ENCODE measurements at regions not wholly inside any gene's neighbourhood (a gene's known extent, or its start where the extent isn't known, plus 50 kb on each side); places are given as distances from the start of the nearest gene placed in this dataset.

DNA sequence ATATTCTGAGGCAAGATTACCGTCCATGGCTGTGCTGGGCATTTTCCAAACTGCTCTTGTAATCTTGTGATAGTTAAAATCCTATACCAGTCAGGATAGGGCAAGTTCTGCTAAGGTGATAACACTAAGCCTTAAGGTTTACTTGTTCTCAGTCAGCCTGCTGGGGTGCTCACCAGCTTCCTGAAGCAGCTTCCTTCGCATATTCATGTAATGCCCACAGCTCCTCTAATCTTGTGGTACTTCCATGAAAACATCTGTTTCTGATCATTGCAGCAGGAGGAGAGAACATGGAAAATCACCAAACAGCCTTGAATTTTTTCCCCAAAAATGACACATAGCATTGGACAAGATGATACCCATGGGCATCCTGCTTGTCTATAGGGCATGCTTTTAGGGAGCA is 473.2 kb downstream of the MED10 start:
- TF ChIP-seq, protein P1, sequence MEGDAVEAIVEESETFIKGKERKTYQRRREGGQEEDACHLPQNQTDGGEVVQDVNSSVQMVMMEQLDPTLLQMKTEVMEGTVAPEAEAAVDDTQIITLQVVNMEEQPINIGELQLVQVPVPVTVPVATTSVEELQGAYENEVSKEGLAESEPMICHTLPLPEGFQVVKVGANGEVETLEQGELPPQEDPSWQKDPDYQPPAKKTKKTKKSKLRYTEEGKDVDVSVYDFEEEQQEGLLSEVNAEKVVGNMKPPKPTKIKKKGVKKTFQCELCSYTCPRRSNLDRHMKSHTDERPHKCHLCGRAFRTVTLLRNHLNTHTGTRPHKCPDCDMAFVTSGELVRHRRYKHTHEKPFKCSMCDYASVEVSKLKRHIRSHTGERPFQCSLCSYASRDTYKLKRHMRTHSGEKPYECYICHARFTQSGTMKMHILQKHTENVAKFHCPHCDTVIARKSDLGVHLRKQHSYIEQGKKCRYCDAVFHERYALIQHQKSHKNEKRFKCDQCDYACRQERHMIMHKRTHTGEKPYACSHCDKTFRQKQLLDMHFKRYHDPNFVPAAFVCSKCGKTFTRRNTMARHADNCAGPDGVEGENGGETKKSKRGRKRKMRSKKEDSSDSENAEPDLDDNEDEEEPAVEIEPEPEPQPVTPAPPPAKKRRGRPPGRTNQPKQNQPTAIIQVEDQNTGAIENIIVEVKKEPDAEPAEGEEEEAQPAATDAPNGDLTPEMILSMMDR (IDR thresholded peaks at IDR 0.05; ENCODE audit: partially characterized antibody, unreplicated experiment): no peak
- Mint-ChIP-seq H3K4me3 (ENCODE audit: unreplicated experiment) (no peak overlapping the region), H3K36me3 (ENCODE audit: unreplicated experiment) (no peaks in the 10 kb centered on the region), H3K27ac (ENCODE audit: unreplicated experiment) (no peak overlapping the region), H3K4me1 (ENCODE audit: low read depth, unreplicated experiment) (no peaks in the 10 kb centered on the region), H3K9me3 (ENCODE audit: unreplicated experiment) (no peaks in the 10 kb centered on the region), H3K27me3 (ENCODE audit: unreplicated experiment) (no peaks in the 10 kb centered on the region)
- no peak for DNase-seq

DNA sequence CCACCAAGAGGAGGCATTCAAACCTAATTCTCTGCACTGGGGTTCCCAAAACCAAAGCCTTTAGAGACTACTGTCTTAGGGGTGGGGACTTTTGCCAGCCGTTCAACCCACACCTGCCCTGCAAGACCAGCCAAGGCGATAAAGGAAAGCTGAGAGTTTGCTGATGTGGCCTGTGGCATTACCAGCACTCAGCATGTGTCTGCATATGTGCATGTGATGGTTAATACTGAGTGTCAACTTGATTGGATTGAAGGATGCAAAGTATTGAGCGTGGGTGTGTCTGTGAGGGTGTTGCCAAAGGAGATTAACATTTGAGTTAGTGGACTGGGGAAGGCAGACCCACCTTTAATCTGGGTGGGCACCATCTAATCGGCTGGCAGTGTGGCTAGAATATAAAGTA is 474.2 kb downstream of the MED10 start:
- Mint-ChIP-seq H3K27ac (ENCODE audit: unreplicated experiment) (no peak overlapping the region), H3K9me3 (ENCODE audit: unreplicated experiment) (no peaks in the 10 kb centered on the region), H3K4me1 (ENCODE audit: low read depth, unreplicated experiment) (no peaks in the 10 kb centered on the region), H3K27me3 (ENCODE audit: unreplicated experiment) (no peaks in the 10 kb centered on the region), H3K4me3 (ENCODE audit: unreplicated experiment) (no peak overlapping the region), H3K36me3 (ENCODE audit: unreplicated experiment) (no peaks in the 10 kb centered on the region)
- DNase-seq: no peak
- TF ChIP-seq, protein P1 (IDR thresholded peaks at IDR 0.05; ENCODE audit: partially characterized antibody, unreplicated experiment): no peak

DNA sequence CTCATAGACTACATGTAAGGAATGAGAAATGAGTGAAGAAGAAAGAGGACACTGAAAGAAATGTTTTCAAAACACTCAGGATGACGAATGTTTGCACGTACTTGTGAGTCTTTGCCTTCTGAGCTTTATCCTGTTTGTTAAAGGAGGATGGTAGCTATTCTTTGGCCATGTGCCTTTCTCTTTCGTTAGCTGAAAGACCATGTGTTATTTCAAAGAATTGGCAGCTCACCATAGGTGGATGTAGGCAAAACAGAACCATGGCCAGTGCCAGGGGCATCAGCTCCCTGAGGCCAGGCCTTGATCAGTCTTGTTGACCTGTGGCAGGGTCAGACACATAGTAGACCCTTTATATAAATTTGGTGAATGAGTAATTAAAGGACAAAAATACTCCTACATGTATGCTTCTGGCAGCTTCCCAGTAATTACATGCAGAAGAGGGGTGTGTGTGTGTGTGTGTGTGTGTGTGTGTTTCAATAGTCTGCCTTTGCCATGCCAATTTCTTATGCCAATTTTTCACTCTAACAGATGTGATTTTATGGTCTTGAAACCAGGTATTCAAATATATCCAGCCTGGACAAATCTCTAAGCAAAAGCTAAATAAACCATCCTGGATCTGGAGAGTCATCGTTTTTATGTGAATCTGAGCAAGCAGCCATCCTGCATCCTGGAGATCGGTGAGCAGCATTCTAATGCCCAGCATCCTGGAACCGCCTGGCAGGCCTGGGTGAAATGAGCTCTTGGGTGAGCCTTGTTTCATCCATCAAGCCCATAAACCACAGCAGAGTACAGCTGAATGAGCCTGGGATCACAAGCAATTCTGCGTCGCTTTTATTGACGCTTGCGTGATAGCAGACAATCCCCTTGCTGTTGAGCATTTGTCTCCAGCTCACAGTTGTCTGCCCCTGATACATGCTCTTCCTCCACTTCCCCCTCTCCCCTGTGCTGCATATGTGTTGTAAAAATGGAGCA is 475.4 kb downstream of the MED10 start:
- Mint-ChIP-seq H3K9me3 (ENCODE audit: unreplicated experiment) (no peaks in the 10 kb centered on the region), H3K4me3 (ENCODE audit: unreplicated experiment) (no peak overlapping the region), H3K27me3 (ENCODE audit: unreplicated experiment) (no peaks in the 10 kb centered on the region), H3K36me3 (ENCODE audit: unreplicated experiment) (no peaks in the 10 kb centered on the region), H3K4me1 (ENCODE audit: low read depth, unreplicated experiment) (no peaks in the 10 kb centered on the region), H3K27ac (ENCODE audit: unreplicated experiment) (no peak overlapping the region)
- TF ChIP-seq, protein P1 (IDR thresholded peaks at IDR 0.05; ENCODE audit: partially characterized antibody, unreplicated experiment): no peak
- DNase-seq: no peak

DNA sequence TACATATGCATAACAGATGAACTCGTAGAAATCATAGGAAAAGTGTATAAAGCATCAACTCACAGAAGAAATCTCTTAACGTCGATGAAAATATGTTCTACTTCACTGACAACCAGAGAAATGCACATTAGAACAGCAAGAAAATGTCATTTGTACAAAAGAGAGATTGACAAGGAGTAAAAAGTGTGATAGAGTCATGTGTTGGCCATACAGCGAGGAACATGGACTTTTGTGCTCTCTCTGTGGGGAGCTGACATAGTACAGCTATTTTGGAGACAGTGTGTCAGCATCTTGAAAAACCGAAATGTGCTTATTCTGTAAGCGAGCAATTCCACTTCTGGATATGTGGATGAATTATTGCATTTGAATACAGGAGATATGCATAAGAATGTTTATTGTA is 477.9 kb downstream of the ICE1 start:
- H3K4me1 Mint-ChIP-seq (ENCODE audit: low read depth, unreplicated experiment): no peaks in the 10 kb centered on the region
- H3K27ac Mint-ChIP-seq (ENCODE audit: unreplicated experiment): no peak overlapping the region
- H3K27me3 Mint-ChIP-seq (ENCODE audit: unreplicated experiment): no peaks in the 10 kb centered on the region
- H3K4me3 Mint-ChIP-seq (ENCODE audit: unreplicated experiment): no peak overlapping the region
- TF ChIP-seq, protein P1 (IDR thresholded peaks at IDR 0.05; ENCODE audit: partially characterized antibody, unreplicated experiment): no peak
- H3K9me3 Mint-ChIP-seq (ENCODE audit: unreplicated experiment): no peaks in the 10 kb centered on the region
- DNase-seq: no peak
- H3K36me3 Mint-ChIP-seq (ENCODE audit: unreplicated experiment): no peaks in the 10 kb centered on the region

DNA sequence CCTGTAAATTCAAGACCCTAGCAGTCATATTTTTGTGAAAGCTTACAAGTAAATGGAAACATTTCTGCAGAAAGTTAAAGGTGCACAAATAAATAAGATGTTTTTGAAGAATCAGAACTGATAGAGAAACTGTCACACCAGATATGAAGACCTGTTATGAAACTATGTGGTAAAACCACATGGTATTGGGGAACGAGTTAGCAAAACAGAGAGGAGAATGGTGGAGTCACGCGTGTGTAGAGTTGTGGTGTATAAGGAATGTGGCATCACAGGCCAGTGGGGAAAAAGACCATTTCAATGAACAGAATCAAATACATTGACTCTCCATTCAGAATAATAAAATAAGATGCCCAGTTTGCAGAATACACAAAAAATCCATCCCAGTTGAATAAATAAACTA is 477.2 kb downstream of the ICE1 start:
- TF ChIP-seq, protein P1 (IDR thresholded peaks at IDR 0.05; ENCODE audit: partially characterized antibody, unreplicated experiment): no peak
- no peak overlapping the region for H3K4me3 Mint-ChIP-seq (ENCODE audit: unreplicated experiment)
- no peaks in the 10 kb centered on the region for H3K27me3 Mint-ChIP-seq (ENCODE audit: unreplicated experiment)
- no peaks in the 10 kb centered on the region for H3K36me3 Mint-ChIP-seq (ENCODE audit: unreplicated experiment)
- no peak overlapping the region for H3K27ac Mint-ChIP-seq (ENCODE audit: unreplicated experiment)
- no peaks in the 10 kb centered on the region for H3K4me1 Mint-ChIP-seq (ENCODE audit: low read depth, unreplicated experiment)
- DNase-seq: no peak
- H3K9me3 Mint-ChIP-seq (ENCODE audit: unreplicated experiment): no peaks in the 10 kb centered on the region

Measured in glutamatergic neuron (in vitro differentiated cells).